DMS 273 treated with DMSO at 0.1 percent for 48 hours (cell line): ENCODE measurements at regions not wholly inside any gene's neighbourhood (a gene's known extent, or its start where the extent isn't known, plus 50 kb on each side); places are given as distances from the start of the nearest gene placed in this dataset.
"Not testable (repeated sequence)": the region's sequence is repeated elsewhere in the genome, so short reads cannot be mapped to it uniquely, and the experiment has no call there.

Source experiments
- DNase-seq: peaks from one replicate; lab custom pipeline; 2025; lab: John Stamatoyannopoulos, UW

GRCh38 chr12:47348206-47348605 is 268.4 kb upstream of the AMIGO2 start:
- no peak for DNase-seq

DNA sequence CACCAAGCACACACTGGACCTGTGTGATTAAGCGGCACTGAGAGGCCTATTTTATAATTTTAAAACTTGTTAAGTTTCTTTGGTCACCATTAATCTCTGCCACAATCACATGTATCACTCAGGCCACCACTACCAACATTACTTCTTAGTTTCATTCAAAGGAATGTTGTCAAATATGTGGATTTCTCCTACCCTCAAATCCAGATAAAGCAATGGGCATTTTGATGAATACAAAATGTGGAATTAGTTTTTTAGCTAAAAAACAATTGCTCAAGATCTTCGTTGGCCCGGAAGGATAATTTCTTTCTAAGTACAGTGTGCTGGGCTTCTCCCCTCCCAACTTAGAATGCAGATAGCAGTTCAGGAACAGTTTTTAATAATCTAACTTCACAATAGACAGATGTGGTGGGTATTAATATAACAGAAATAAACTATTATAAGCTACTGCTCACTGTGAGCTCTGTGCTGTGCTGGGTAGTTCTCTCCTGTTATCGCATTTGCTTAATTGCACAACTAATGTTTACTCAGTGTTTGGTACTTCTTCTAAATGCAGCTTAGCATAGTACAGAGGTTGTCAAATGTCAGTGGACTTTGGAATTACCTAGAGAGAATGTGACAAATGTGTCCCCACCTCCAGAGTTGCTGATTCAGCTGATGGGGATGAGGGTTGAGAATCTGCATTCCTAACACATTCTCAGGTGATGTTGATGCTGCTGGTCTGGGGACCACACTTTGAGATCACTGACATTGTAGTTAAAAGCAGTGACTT is 266.7 kb upstream of the AMIGO2 start:
- no peak for DNase-seq

DNA sequence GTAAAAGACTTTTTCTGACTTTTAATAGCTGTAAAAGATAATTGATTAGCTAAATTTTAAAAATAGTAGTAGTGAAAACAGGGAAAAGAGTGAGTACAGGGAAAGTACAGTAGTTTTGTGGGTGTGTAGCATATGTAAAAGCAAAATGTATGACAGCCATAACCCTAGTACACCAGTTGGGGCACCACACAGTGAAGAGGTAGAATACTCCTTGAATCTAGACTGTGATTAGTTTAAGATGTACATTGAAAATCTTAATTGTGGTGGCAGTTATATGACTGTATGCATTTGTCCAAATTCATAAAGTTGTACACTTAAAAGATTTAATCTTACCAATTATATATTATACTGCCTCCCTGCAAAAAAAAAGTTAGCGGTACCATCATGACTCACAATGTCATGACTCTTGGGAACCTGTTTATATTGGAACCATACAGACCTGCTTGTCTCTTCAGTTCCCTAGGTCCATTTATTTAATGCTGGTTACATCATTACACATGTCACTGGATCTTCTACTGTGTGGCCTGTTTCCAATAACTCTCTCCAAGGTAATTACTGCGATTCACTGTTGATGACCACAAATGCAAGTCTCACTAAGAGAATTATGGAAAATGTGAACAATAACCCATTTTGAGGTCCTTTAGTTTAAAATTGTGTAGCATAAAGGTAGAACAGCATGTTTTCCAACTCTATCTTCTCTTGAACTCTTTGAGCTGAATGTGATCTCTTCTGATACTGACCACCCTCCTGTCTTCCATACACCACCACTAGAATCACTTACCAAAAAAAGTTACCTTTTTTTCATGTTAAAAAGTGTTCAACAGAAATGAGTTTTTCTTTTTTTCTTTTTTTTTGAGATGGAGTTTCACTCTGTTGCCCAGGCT is 264.2 kb upstream of the AMIGO2 start:
- no peak for DNase-seq

DNA sequence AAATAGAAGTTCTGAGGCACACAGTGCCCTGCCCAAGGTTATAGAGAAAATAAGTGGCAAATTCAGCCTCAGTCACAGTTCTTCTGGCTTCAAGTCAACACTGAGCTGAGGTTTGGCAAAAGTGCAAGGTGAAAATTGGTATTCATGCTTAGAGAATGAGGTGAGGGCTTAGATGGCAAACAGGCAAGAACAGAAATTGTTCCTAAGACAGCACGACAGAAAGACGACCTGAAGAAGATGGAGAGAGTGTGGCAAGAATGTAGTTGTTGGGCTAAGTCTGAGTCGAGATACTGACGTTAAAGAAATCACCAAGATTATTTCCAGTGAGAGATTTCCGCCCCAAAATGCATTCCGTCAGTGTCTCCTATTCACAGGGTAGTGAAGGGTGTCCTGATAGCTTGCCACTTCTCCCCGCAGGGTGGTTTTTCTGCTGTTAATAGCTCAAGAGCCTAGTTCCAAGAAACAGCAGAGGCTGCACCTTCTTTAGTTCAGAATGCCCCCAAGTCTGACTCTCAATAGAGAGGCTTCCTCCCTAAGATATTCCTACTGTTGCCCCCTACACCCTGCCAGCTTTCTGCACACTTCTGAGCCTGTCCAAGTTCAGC is 260.8 kb upstream of the AMIGO2 start:
- DNase-seq: no peak

- DNase-seq: no peak
Observed at GRCh38 chr12:47337581-47337980, 257.8 kb upstream of the AMIGO2 start.

DNA sequence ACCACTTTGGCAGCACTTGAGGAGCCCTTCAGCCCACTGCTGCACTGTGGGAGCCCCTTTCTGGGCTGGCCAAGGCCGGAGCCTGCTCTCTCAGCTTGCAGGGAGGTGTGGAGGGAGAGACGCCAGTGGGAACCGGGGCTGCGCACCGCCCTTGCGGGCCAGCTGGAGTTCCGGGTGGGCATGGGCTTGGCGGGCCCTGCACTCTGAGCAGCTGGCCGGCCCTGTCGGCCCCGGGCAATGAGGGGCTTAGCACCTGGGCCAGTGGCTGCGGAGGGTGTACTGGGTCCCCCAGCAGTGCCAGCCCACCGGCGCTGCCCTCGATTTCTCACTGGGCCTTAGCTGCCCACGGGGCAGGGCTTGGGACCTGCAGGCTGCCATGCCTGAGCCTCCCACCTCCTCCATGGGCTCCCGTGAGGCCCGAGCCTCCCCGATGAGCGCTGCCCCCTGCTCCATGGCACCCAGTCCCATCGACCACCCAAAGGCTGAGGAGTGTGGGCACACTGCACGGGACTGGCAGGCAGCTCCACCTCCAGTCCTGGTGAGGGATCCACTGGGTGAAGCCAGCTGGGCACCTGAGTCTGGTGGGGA is 253.6 kb upstream of the AMIGO2 start:
- not testable (repeated sequence) for DNase-seq

- no peak for DNase-seq
Observed at GRCh38 chr12:47328831-47329545, 249.2 kb upstream of the AMIGO2 start.

- DNase-seq: no peak
Observed at GRCh38 chr12:47326190-47326589, 246.4 kb upstream of the AMIGO2 start.

DNA sequence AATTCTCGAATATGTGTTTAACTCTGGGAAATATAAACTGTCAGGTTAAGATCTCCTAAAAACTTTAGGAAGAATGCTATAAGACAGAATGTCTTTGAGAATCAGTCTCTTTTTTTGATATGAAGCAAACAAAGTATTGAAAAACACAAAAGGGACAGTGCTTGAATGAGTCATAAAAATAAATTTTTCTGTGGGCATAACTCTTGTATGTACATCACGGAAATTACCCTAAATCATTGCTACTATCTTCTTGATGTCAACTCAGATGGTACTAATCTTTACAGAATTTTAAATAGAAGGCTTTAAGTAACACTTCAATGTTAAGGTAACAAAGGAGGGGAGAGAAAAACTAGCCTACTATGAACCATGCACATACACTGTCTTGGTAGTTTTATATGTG is 244.0 kb upstream of the AMIGO2 start:
- no peak for DNase-seq

DNA sequence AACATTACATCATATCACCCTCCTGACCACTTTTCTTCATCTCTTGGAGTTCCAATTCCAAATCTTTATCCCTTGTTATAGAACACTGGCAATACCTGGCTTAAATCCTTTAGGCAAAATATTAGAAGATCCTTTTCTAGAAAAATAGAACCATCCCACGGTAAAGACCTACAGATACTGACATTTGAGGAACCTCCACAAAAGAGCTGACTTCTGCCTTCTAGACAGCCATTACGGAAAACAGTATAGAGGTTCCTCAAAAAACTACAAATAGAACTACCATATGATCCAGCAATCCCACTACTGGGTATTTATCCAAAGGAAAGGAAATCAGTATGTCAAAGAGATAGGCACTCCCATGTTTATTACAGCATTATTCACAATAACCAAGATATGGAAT is 241.7 kb upstream of the AMIGO2 start:
- DNase-seq: no peak

DNA sequence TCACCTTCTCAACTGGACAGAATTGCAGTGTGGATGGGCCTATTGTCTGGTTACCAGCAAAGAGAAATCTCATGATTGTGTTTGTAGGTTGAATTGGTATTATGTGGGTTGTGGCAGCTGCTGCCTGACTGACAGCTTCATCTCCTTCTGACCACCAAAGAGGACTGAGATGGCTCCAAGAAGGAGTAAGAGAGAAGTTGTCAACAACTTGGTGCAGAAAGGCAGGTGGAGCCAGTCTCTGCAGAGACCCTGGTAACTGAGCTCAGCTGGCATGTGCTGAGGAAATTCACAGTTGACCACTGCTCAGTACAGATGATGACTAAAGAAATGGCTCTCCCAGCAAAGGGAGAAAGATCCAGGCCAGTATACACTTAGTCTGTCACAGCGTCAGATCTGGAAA is 240.0 kb upstream of the AMIGO2 start:
- no peak for DNase-seq

- no peak for DNase-seq
Observed at GRCh38 chr12:47318963-47319362, 239.2 kb upstream of the AMIGO2 start.

- DNase-seq: no peak
Observed at GRCh38 chr12:47317175-47317915, 237.6 kb upstream of the AMIGO2 start.

DNA sequence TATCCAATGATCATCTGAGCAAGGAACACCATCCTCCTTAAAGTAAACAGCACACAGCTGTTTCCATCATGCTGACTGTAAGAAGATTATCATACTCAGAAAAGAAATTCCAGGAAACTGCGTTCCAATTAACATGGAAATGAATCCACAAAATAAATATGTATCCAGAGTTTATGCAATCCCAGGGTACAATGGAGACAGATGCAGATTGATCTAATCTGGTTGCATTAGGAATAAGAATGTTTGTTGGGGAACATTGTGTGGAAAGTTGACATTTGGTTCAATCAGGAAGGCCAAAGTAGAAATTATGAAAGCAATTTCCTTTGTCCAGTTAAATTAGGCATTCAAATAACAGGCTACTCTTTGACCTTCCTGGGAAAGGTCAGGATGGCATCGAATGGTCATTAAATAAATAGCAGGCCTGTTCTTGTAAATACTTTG is 236.9 kb upstream of the AMIGO2 start:
- DNase-seq: no peak

DNA sequence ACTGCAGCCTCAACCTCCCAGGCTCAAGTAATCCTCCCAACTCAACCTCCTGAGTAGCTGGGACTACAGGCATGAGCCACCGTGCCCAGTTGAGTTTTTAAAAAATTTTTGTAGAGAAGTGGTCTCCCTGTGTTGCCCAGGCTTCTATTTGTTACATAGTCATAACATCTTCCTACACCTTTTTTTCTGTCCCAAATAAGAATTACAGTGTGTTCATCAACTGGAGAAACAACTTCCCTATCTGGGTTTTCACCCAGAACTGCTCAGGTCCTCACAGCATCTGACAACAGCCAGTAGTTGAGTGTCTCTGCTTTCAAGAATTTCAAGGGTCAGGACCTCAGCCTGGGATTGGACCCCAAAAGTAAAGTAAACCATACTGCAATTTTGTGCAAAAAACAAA is 235.2 kb upstream of the AMIGO2 start:
- no peak for DNase-seq

- no peak for DNase-seq
Observed at GRCh38 chr12:47312808-47313426, 233.2 kb upstream of the AMIGO2 start.

- DNase-seq: no peak
Observed at GRCh38 chr12:47312147-47312546, 232.4 kb upstream of the AMIGO2 start.

GRCh38 chr12:47311568-47311967 is 231.8 kb upstream of the AMIGO2 start:
- no peak for DNase-seq

GRCh38 chr12:47311010-47311409 is 231.3 kb upstream of the AMIGO2 start:
- DNase-seq: no peak

GRCh38 chr12:47308672-47309071 is 228.9 kb upstream of the AMIGO2 start:
- no peak for DNase-seq
